ENCODE measurements at regions not wholly inside any gene's neighbourhood (a gene's known extent, or its start where the extent isn't known, plus 50 kb on each side); places are given as distances from the start of the nearest gene placed in this dataset.

GRCh38 chr7:81110673-81111072 lies 191.8 kb upstream of the SEMA3C start:
- DNase-seq (ENCODE audit: low read depth), result no peak
- TF ChIP-seq MYC (IDR thresholded peaks at IDR 0.05; ENCODE audit: low read depth, low read length), result no peak
- TF ChIP-seq, protein P1, sequence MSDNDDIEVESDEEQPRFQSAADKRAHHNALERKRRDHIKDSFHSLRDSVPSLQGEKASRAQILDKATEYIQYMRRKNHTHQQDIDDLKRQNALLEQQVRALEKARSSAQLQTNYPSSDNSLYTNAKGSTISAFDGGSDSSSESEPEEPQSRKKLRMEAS (IDR thresholded peaks at IDR 0.05; ENCODE audit: low read depth, low read length), result no peak
- no peak for TF ChIP-seq POLR2A (IDR thresholded peaks at IDR 0.05; ENCODE audit: extremely low read depth, insufficient read length)
- H3K4me3 ChIP-seq (ENCODE audit: low read depth, low read length), result no peak overlapping the region

DNA sequence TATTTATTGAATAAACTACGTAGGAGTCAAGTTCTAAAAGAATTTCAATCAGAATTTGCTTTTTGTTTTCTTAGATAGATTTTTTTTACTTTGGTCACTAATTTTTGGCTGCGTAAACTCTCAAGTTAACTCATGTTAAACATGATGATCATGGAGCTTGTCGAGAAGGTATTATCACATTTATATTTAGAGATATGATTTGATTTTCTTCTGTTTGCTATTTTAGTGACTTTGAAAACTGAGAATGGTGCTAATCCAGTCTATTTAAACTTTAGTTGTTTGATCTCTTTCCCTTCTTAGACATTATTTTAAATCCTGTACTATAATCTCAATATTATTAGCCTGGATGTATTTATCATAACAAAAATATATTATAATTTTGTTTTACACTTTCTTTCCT lies 179.4 kb upstream of the SEMA3C start:
- DNase-seq (ENCODE audit: low read depth), result no peak
- TF ChIP-seq, protein P1 (IDR thresholded peaks at IDR 0.05; ENCODE audit: low read depth, low read length), result no peak
- no peak for TF ChIP-seq POLR2A (IDR thresholded peaks at IDR 0.05; ENCODE audit: extremely low read depth, insufficient read length)
- no peak for TF ChIP-seq MYC (IDR thresholded peaks at IDR 0.05; ENCODE audit: low read depth, low read length)
- TF ChIP-seq, protein P2, sequence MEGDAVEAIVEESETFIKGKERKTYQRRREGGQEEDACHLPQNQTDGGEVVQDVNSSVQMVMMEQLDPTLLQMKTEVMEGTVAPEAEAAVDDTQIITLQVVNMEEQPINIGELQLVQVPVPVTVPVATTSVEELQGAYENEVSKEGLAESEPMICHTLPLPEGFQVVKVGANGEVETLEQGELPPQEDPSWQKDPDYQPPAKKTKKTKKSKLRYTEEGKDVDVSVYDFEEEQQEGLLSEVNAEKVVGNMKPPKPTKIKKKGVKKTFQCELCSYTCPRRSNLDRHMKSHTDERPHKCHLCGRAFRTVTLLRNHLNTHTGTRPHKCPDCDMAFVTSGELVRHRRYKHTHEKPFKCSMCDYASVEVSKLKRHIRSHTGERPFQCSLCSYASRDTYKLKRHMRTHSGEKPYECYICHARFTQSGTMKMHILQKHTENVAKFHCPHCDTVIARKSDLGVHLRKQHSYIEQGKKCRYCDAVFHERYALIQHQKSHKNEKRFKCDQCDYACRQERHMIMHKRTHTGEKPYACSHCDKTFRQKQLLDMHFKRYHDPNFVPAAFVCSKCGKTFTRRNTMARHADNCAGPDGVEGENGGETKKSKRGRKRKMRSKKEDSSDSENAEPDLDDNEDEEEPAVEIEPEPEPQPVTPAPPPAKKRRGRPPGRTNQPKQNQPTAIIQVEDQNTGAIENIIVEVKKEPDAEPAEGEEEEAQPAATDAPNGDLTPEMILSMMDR (IDR thresholded peaks at IDR 0.05; ENCODE audit: low read depth, low read length), result no peak
- no peak overlapping the region for H3K4me3 ChIP-seq (ENCODE audit: low read depth, low read length)

GRCh38 chr7:81094952-81095351 lies 176.1 kb upstream of the SEMA3C start:
- DNase-seq (ENCODE audit: low read depth), result no peak
- H3K4me3 ChIP-seq (ENCODE audit: low read depth, low read length), result no peak overlapping the region
- TF ChIP-seq, protein P2 (IDR thresholded peaks at IDR 0.05; ENCODE audit: low read depth, low read length), result no peak
- TF ChIP-seq POLR2A (IDR thresholded peaks at IDR 0.05; ENCODE audit: extremely low read depth, insufficient read length), result no peak
- TF ChIP-seq, protein P1 (IDR thresholded peaks at IDR 0.05; ENCODE audit: low read depth, low read length), result no peak
- TF ChIP-seq MYC (IDR thresholded peaks at IDR 0.05; ENCODE audit: low read depth, low read length), result no peak

- DNase-seq (ENCODE audit: low read depth), result no peak
- TF ChIP-seq, protein P2 (IDR thresholded peaks at IDR 0.05; ENCODE audit: low read depth, low read length), result no peak
- TF ChIP-seq, protein P1 (IDR thresholded peaks at IDR 0.05; ENCODE audit: low read depth, low read length), result no peak
- no peak for TF ChIP-seq MYC (IDR thresholded peaks at IDR 0.05; ENCODE audit: low read depth, low read length)
- TF ChIP-seq POLR2A (IDR thresholded peaks at IDR 0.05; ENCODE audit: extremely low read depth, insufficient read length), result no peak
- no peak overlapping the region for H3K4me3 ChIP-seq (ENCODE audit: low read depth, low read length)
These were observed 162.8 kb upstream of the SEMA3C start for GRCh38 chr7:81081616-81082015.

DNA sequence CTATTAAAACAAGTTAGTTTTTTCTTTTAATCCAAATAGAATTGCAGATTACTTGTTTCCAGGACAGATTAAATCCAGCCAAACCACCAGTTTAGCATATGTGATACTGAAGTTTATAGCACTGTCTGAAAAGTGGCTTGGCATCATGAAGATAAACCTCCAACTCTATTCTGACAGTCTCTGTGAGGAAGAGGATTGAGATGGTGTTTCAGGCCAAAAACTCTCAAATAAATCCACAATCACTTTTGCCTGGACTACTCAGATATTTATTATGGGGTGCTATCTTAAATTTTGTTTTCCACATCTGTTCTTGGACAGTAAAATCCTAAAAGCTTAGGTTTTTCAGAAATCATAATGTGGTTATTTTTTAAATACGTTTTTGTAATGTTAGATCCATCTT lies 161.7 kb upstream of the SEMA3C start:
- DNase-seq (ENCODE audit: low read depth), result no peak
- no peak for TF ChIP-seq MYC (IDR thresholded peaks at IDR 0.05; ENCODE audit: low read depth, low read length)

DNA sequence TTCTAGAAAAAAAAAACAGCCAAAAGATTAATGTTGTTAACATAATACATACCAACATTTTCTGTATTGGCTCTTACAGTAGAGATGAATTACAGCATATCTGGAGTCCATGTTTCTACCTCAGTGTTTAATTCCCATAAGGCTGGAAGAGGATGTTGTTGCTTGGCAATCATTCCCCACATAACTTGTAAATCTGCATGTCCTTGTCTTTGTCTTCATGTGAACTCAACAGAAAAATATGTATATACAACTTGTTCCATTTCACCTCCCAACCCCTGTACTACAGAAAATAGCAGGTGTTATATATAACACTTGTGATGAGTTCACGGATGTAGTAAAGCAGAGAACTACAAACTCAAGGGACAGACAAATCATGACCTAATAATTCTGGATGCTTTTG lies 160.9 kb upstream of the SEMA3C start:
- no peak for DNase-seq (ENCODE audit: low read depth)
- TF ChIP-seq, protein P2 (IDR thresholded peaks at IDR 0.05; ENCODE audit: low read depth, low read length), result no peak
- TF ChIP-seq POLR2A (IDR thresholded peaks at IDR 0.05; ENCODE audit: extremely low read depth, insufficient read length), result no peak
- no peak for TF ChIP-seq MYC (IDR thresholded peaks at IDR 0.05; ENCODE audit: low read depth, low read length)
- TF ChIP-seq, protein P1 (IDR thresholded peaks at IDR 0.05; ENCODE audit: low read depth, low read length), result no peak
- no peak overlapping the region for H3K4me3 ChIP-seq (ENCODE audit: low read depth, low read length)

More for the DNA sequence above, 161.7 kb upstream of the SEMA3C start:
- H3K4me3 ChIP-seq (ENCODE audit: low read depth, low read length), result no peak overlapping the region

DNA sequence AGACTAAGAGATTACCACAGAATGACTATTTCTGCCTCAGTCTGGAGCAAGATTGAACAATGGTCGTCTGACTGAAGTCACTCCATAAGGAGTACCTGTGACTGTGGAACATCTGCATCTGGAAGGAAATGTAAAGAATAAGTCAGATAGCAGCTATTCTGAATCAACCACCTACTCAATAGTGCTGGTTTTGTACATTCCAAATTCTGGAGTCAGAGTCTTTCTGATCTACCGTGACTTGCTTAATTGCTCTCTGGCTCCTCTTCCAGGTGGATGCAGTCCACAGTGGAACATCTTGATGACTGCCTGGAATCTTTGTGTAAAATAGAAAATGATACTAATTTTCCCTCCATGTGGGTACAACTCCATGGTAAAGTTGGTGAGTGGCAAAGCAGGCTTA lies 156.3 kb upstream of the SEMA3C start:
- no peak for DNase-seq (ENCODE audit: low read depth)
- TF ChIP-seq MYC (IDR thresholded peaks at IDR 0.05; ENCODE audit: low read depth, low read length), result no peak
- TF ChIP-seq, protein P2 (IDR thresholded peaks at IDR 0.05; ENCODE audit: low read depth, low read length), result no peak
- TF ChIP-seq POLR2A (IDR thresholded peaks at IDR 0.05; ENCODE audit: extremely low read depth, insufficient read length), result no peak
- TF ChIP-seq, protein P1 (IDR thresholded peaks at IDR 0.05; ENCODE audit: low read depth, low read length), result no peak

More for the DNA sequence above, 156.3 kb upstream of the SEMA3C start:
- no peak overlapping the region for H3K4me3 ChIP-seq (ENCODE audit: low read depth, low read length)
